HG03432 (cell line): ENCODE measurements at regions not wholly inside any gene's neighbourhood (a gene's known extent, or its start where the extent isn't known, plus 50 kb on each side); places are given as distances from the start of the nearest gene placed in this dataset.

Source experiments
- ATAC-seq: cut with Tn5 transposase; IDR thresholded peaks from one replicate; pipeline ENCODE4 v1.9.1; 2021; ENCODE audit warnings: mild to moderate bottlenecking, moderate library complexity; ENCODE audit not compliant: unreplicated experiment

GRCh38 chr6:2563635-2564034 lies 187.1 kb downstream of the MYLK4 start:
- peak; percentile 79 for ATAC-seq

- ATAC-seq, result no peak
Observed at GRCh38 chr6:2562721-2563451, 187.8 kb downstream of the MYLK4 start.

GRCh38 chr6:2560917-2561698 lies 189.6 kb downstream of the MYLK4 start:
- ATAC-seq, result no peak

- ATAC-seq, result no peak
Observed at GRCh38 chr6:2560140-2560818, 190.4 kb downstream of the MYLK4 start.

- no peak for ATAC-seq
Observed at GRCh38 chr6:2558861-2559801, 191.6 kb downstream of the MYLK4 start.

GRCh38 chr6:2558098-2558680 lies 192.5 kb downstream of the MYLK4 start:
- no peak for ATAC-seq

GRCh38 chr6:2557181-2557720 lies 193.5 kb downstream of the MYLK4 start:
- ATAC-seq, result no peak

- ATAC-seq, result no peak
Observed at GRCh38 chr6:2556761-2557160, 194.0 kb downstream of the MYLK4 start.

GRCh38 chr6:2554651-2555260 lies 196.0 kb downstream of the MYLK4 start:
- ATAC-seq, result no peak

- no peak for ATAC-seq
Observed at GRCh38 chr6:2552526-2553154, 198.1 kb downstream of the MYLK4 start.

- no peak for ATAC-seq
Observed at GRCh38 chr6:2551705-2552104, 199.0 kb downstream of the MYLK4 start.

- ATAC-seq, result no peak
Observed at GRCh38 chr6:2550247-2550646, 200.5 kb downstream of the MYLK4 start.

GRCh38 chr6:2549834-2550233 lies 200.9 kb downstream of the MYLK4 start:
- ATAC-seq, result no peak

GRCh38 chr6:2547355-2547754 lies 203.4 kb downstream of the MYLK4 start:
- no peak for ATAC-seq

- ATAC-seq, result no peak
Observed at GRCh38 chr6:2546901-2547300, 203.8 kb downstream of the MYLK4 start.

GRCh38 chr6:2545383-2546038 lies 205.2 kb downstream of the MYLK4 start:
- no peak for ATAC-seq

GRCh38 chr6:2543321-2543720 lies 207.4 kb downstream of the MYLK4 start:
- ATAC-seq, result no peak

- ATAC-seq, result peak; percentile 91
Observed at GRCh38 chr6:2542858-2543218, 207.9 kb downstream of the MYLK4 start.
